H9 (cell line): ENCODE measurements at regions not wholly inside any gene's neighbourhood (a gene's known extent, or its start where the extent isn't known, plus 50 kb on each side); places are given as distances from the start of the nearest gene placed in this dataset.

ENCODE experiments used
- DNase-seq: peaks from one replicate; pipeline ENCODE4 v3.0.0-alpha.2; 2017
- H2AFZ ChIP-seq: one replicate; pipeline ENCODE4 v1.6.1; 2013; ENCODE audit warnings: mild to moderate bottlenecking, low read length, control low read depth, moderate library complexity
- H2AK5ac ChIP-seq: 2 replicates; pipeline ENCODE4 v1.6.1; 2013; ENCODE audit warnings: low read length, control low read depth, mixed read lengths; ENCODE audit not compliant: insufficient read length
- H2BK120ac ChIP-seq: one replicate; pipeline ENCODE4 v1.6.1; 2013; ENCODE audit warnings: low read depth, mild to moderate bottlenecking, low read length, control low read depth, inconsistent platforms; ENCODE audit not compliant: poor library complexity, severe bottlenecking
- H2BK12ac ChIP-seq: 2 replicates; pipeline ENCODE4 v1.6.1; 2013; ENCODE audit warnings: low read length, control low read depth, mixed read lengths, low read depth; ENCODE audit not compliant: insufficient read length
- H2BK15ac ChIP-seq: 2 replicates; pipeline ENCODE4 v1.6.1; 2013; ENCODE audit warnings: low read depth, low read length, control low read depth
- H2BK20ac ChIP-seq: one replicate; pipeline ENCODE4 v1.6.1; 2013; ENCODE audit warnings: low read depth, mild to moderate bottlenecking, low read length, control low read depth, inconsistent platforms; ENCODE audit not compliant: poor library complexity, severe bottlenecking
- H2BK5ac ChIP-seq: 2 replicates; pipeline ENCODE4 v1.6.1; 2013; ENCODE audit warnings: low read length, control low read depth, mixed read lengths; ENCODE audit not compliant: insufficient read length
- H3K14ac ChIP-seq: 2 replicates; pipeline ENCODE4 v1.6.1; 2013; ENCODE audit warnings: low read length, control low read depth; ENCODE audit not compliant: insufficient read depth
- H3K18ac ChIP-seq: 2 replicates; pipeline ENCODE4 v1.6.1; 2013; ENCODE audit warnings: low read depth, mild to moderate bottlenecking, mixed read lengths, low read length, control low read depth; ENCODE audit not compliant: insufficient read length
- H3K23ac ChIP-seq: 2 replicates; pipeline ENCODE4 v1.6.1; 2013; ENCODE audit warnings: low read length, control low read depth, mixed read lengths, low read depth; ENCODE audit not compliant: insufficient read length
- H3K23me2 ChIP-seq: 2 replicates; pipeline ENCODE4 v1.6.1; 2013; ENCODE audit warnings: low read depth, mild to moderate bottlenecking, mixed read lengths, low read length, control low read depth; ENCODE audit not compliant: insufficient read length, poor library complexity, severe bottlenecking
- H3K27ac ChIP-seq: 2 replicates; pipeline ENCODE4 v1.5.1; 2013; ENCODE audit warnings: low read length, control low read depth, mixed read lengths, low read depth; ENCODE audit not compliant: insufficient read length
- H3K27me3 ChIP-seq: 2 replicates; pipeline ENCODE4 v1.6.1; 2013; ENCODE audit warnings: low read length, control low read depth, inconsistent platforms; ENCODE audit not compliant: insufficient read depth
- H3K4ac ChIP-seq: 2 replicates; pipeline ENCODE4 v1.6.1; 2013; ENCODE audit warnings: low read depth, mild to moderate bottlenecking, control low read depth, inconsistent platforms, low read length, moderate library complexity
- H3K4me1 ChIP-seq: 2 replicates; pipeline ENCODE4 v1.6.1; 2013; ENCODE audit warnings: low read length, control low read depth, inconsistent platforms; ENCODE audit not compliant: insufficient read depth
- H3K4me2 ChIP-seq: 2 replicates; pipeline ENCODE4 v1.6.1; 2013; ENCODE audit warnings: low read length, control low read depth, mixed read lengths; ENCODE audit not compliant: insufficient read length, insufficient read depth
- H3K56ac ChIP-seq: 2 replicates; pipeline ENCODE4 v1.6.1; 2013; ENCODE audit warnings: low read depth, mild to moderate bottlenecking, mixed read lengths, low read length, control low read depth; ENCODE audit not compliant: insufficient read length
- H3K79me1 ChIP-seq: 2 replicates; pipeline ENCODE4 v1.6.1; 2013; ENCODE audit warnings: low read depth, mild to moderate bottlenecking, moderate library complexity, low read length, control low read depth, inconsistent platforms; ENCODE audit not compliant: insufficient read depth, poor library complexity, severe bottlenecking
- H3K79me2 ChIP-seq: 2 replicates; pipeline ENCODE4 v1.6.1; 2013; ENCODE audit warnings: low read length, control low read depth, inconsistent platforms; ENCODE audit not compliant: insufficient read depth
- H3K9ac ChIP-seq: 2 replicates; pipeline ENCODE4 v1.6.1; 2013; ENCODE audit warnings: low read length, control low read depth, mixed read lengths; ENCODE audit not compliant: insufficient read length; ENCODE audit errors: extremely low read depth
- H3K9me3 ChIP-seq: one replicate; pipeline ENCODE4 v1.6.1; 2013; ENCODE audit warnings: low read depth, low read length, inconsistent platforms; ENCODE audit not compliant: control insufficient read depth
- H3T11ph ChIP-seq: one replicate; pipeline ENCODE4 v1.6.1; 2013; ENCODE audit warnings: mild to moderate bottlenecking, low read length, control low read depth, inconsistent platforms
- H4K20me1 ChIP-seq: one replicate; pipeline ENCODE4 v1.6.1; 2013; ENCODE audit not compliant: control insufficient read depth, insufficient read length, insufficient read depth
- H4K5ac ChIP-seq: 2 replicates; pipeline ENCODE4 v1.6.1; 2013; ENCODE audit warnings: low read depth, mild to moderate bottlenecking, mixed read lengths, low read length, control low read depth; ENCODE audit not compliant: insufficient read length
- H4K8ac ChIP-seq: replicated peaks from 2 replicates; pipeline ENCODE4 v1.6.1; 2013; ENCODE audit warnings: low read length, control low read depth, mixed read lengths, low read depth; ENCODE audit not compliant: insufficient read length
- H4K91ac ChIP-seq: 2 replicates; pipeline ENCODE4 v1.6.1; 2013; ENCODE audit warnings: low read depth, mild to moderate bottlenecking, moderate library complexity, mixed read lengths, low read length, control low read depth; ENCODE audit not compliant: insufficient read length
- H3K27ac Mint-ChIP-seq, 3 experiments: 2 replicates in 2 of 3; 3 replicates in 1 of 3; pipeline ENCODE4 v1.8.0; 2020 to 2021; ENCODE audit warnings: mixed read lengths in 3 of 3, mild to moderate bottlenecking in 1 of 3, moderate library complexity in 1 of 3
- H3K27me3 Mint-ChIP-seq: 2 replicates; pipeline ENCODE4 v1.8.0; 2021; ENCODE audit warnings: low read depth, mild to moderate bottlenecking, moderate library complexity, mixed read lengths
- H3K36me3 Mint-ChIP-seq, 3 experiments: 2 replicates in 2 of 3; 3 replicates in 1 of 3; pipeline ENCODE4 v1.8.0; 2020 to 2021; ENCODE audit warnings: low read depth in 3 of 3, mixed read lengths in 3 of 3; ENCODE audit not compliant: insufficient read depth in 1 of 3
- H3K4me1 Mint-ChIP-seq, 2 experiments: 2 replicates each; pipeline ENCODE4 v1.8.0; 2020; ENCODE audit warnings: mixed read lengths in 2 of 2
- H3K4me3 Mint-ChIP-seq, 2 experiments: 2 replicates in 1 of 2; 3 replicates in 1 of 2; pipeline ENCODE4 v1.8.0; 2020 to 2021; ENCODE audit warnings: mild to moderate bottlenecking in 2 of 2, mixed read lengths in 2 of 2, moderate library complexity in 1 of 2
- H3K9me3 Mint-ChIP-seq, 2 experiments: 2 replicates in 1 of 2; 3 replicates in 1 of 2; pipeline ENCODE4 v1.8.0; 2020; ENCODE audit warnings: mild to moderate bottlenecking in 2 of 2, mixed read lengths in 2 of 2, moderate library complexity in 1 of 2
- CTCF ChIP-seq: fragments of 200-600 bp; sonication (generic); conservative IDR thresholded peaks from 3 replicates; pipeline ENCODE4 v1.8.0; 2021; ENCODE audit warnings: antibody characterized with exemption, mild to moderate bottlenecking
- WGBS: extraction: QIAGEN DNeasy Blood & Tissue Kit; methylation state at CpG from one replicate; pipeline ENCODE4 v1.1.7; 2013; ENCODE audit warnings: missing lambda C conversion rate, low lambda C conversion rate, mixed read lengths; ENCODE audit not compliant: insufficient read length; ENCODE audit errors: extremely low coverage; 5-methylcytosine and 5-hydroxymethylcytosine counted together

DNA sequence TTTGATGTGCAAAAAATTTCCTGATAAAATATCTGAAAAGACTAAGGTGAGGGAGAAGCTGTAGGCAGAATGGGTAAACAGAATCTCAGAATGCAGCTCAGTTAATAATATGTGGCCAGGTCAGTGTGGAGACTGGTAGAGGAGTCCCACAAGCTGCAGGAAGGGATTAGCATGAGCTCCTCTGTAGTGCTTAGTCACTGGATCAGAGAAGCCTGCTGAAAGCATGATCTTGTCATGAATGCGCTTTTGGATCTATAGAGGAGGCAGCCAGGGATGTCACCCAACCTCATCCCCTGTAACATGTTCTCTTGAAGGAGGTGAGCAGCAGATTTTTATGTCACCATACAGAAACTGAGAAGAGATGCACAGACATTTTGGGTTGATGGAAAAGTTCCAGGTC, 1035.3 kb upstream of the GBE1 start:
- Histone ChIP-seq H4K8ac (no peak overlapping the region), H3K27me3 (no peaks in the 10 kb centered on the region), H3K79me2 (no peaks in the 10 kb centered on the region), H2AFZ (no peak overlapping the region), H2BK20ac (no peak overlapping the region), H3K23ac (no peak overlapping the region), H3K79me1 (no peaks in the 10 kb centered on the region), H2BK5ac (no peak overlapping the region), H3K56ac (no peak overlapping the region), H2BK120ac (peak overlapping the region; percentile 48), H3K9ac (no peak overlapping the region), H2BK15ac (no peak overlapping the region), H3K9me3 (no peaks in the 10 kb centered on the region), H3K4me1 (no peaks in the 10 kb centered on the region), H4K20me1 (no peaks in the 10 kb centered on the region), H3T11ph (no peak overlapping the region), H4K91ac (no peak overlapping the region), H3K14ac (no peak overlapping the region), H3K4ac (no peak overlapping the region), H3K27ac (no peak overlapping the region), H2BK12ac (no peak overlapping the region), H3K23me2 (no peaks in the 10 kb centered on the region), H3K4me2 (no peak overlapping the region), H3K18ac (no peak overlapping the region), H2AK5ac (no peak overlapping the region), H4K5ac (no peak overlapping the region)
- DNase-seq: no peak
- Mint-ChIP-seq H3K36me3 (no peaks in the 10 kb centered on the region; a peak in 1 of 7 replicates), H3K9me3 (no peaks in the 10 kb centered on the region), H3K4me1 (no peaks in the 10 kb centered on the region), H3K4me3 (no peak overlapping the region), H3K27me3 (no peaks in the 10 kb centered on the region), H3K27ac (peak overlapping the region in 1 of 3 experiments; percentile 89; a peak in 1 of 7 replicates)
- TF ChIP-seq CTCF: no peak
- no CpG with 5 or more reads among the region's 1 CpG for WGBS
